ENCODE measurements at regions not wholly inside any gene's neighbourhood (a gene's known extent, or its start where the extent isn't known, plus 50 kb on each side); places are given as distances from the start of the nearest gene placed in this dataset.

GRCh38 chr4:184309241-184310170 is 91.8 kb upstream of the ENPP6 start:
- no peaks in the 10 kb centered on the region for H3K9me3 ChIP-seq (ENCODE audit: control insufficient read depth, low read length)
- no peak for ATAC-seq
- intact Hi-C loops (cut with DNase I), result no loop called here

DNA sequence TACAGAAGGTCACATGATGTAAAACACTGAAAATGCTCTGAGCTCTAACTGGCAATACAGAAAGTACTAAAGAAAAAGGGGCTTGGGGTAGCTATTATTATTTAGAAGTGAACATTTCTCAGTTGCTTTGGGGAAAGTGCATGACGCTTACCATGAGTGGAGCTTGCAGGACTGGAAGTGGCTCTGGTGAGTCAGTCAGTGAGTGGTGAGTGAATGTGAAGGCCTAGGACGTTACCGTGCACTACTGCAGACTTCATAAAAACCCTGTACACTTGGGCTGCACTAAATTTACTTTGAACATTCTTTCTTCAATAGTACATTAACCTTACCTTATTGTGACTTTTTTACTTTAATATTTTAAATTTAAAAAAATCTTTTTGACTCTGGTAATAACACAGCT is 89.3 kb upstream of the ENPP6 start:
- Histone ChIP-seq H3K27me3 (ENCODE audit: control insufficient read depth, insufficient read depth) (no peaks in the 10 kb centered on the region), H3K4me1 (ENCODE audit: control insufficient read depth, insufficient read depth, low read length) (no peaks in the 10 kb centered on the region), H3K9me3 (ENCODE audit: control insufficient read depth, low read length) (no peaks in the 10 kb centered on the region), H3K4me3 (ENCODE audit: low read length) (no peak overlapping the region), H3K27ac (ENCODE audit: low read length) (no peak overlapping the region)
- no peak for DNase-seq
- no peak for ATAC-seq
- WGBS, result 79% methylated on average over 3 of the region's 3 CpGs
- intact Hi-C loops (cut with DNase I), result no loop called here

More at GRCh38 chr4:184309241-184310170, 91.8 kb upstream of the ENPP6 start:
- H3K27ac ChIP-seq (ENCODE audit: low read length), result no peak overlapping the region
- DNase-seq, result no peak
- no peak overlapping the region for H3K4me3 ChIP-seq (ENCODE audit: low read length)
- H3K4me1 ChIP-seq (ENCODE audit: control insufficient read depth, insufficient read depth, low read length), result no peaks in the 10 kb centered on the region
- no peaks in the 10 kb centered on the region for H3K27me3 ChIP-seq (ENCODE audit: control insufficient read depth, insufficient read depth)
- WGBS, result 94% methylated on average over 11 of the region's 11 CpGs

GRCh38 chr4:184306470-184306869 is 88.8 kb upstream of the ENPP6 start:
- Histone ChIP-seq H3K27ac (ENCODE audit: low read length) (no peak overlapping the region), H3K4me3 (ENCODE audit: low read length) (no peak overlapping the region), H3K9me3 (ENCODE audit: control insufficient read depth, low read length) (no peaks in the 10 kb centered on the region), H3K4me1 (ENCODE audit: control insufficient read depth, insufficient read depth, low read length) (no peaks in the 10 kb centered on the region), H3K27me3 (ENCODE audit: control insufficient read depth, insufficient read depth) (no peaks in the 10 kb centered on the region)
- no peak for DNase-seq
- 96% methylated on average over 1 of the region's 1 CpG for WGBS
- no peak for ATAC-seq
- intact Hi-C loops (cut with DNase I), result no loop called here

DNA sequence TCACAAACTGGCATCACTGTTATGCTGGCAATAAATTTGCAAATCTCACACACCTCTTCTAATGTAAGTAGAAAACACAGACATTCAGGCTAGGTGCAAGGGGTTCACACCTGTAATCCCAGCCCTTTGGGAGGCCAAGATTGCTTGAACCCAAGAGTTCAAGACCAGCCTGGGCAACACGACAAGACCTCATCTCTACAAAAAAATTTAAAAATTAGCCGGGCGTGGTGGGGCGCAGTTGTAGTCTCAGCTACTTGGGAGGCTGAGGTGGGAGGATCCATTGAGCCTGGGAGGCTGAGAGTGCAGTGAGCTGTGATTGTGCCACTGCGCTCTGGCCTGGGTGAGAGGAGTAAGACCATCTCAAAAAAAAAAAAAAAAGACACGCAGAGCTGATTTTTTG is 83.1 kb upstream of the ENPP6 start:
- intact Hi-C loops (cut with DNase I), result no loop called here
- 98% methylated on average over 6 of the region's 6 CpGs for WGBS
- no peak for ATAC-seq
- Histone ChIP-seq H3K27ac (ENCODE audit: low read length) (no peak overlapping the region), H3K4me1 (ENCODE audit: control insufficient read depth, insufficient read depth, low read length) (no peaks in the 10 kb centered on the region), H3K27me3 (ENCODE audit: control insufficient read depth, insufficient read depth) (no peaks in the 10 kb centered on the region), H3K9me3 (ENCODE audit: control insufficient read depth, low read length) (no peaks in the 10 kb centered on the region), H3K4me3 (ENCODE audit: low read length) (no peak overlapping the region)
- DNase-seq, result no peak

DNA sequence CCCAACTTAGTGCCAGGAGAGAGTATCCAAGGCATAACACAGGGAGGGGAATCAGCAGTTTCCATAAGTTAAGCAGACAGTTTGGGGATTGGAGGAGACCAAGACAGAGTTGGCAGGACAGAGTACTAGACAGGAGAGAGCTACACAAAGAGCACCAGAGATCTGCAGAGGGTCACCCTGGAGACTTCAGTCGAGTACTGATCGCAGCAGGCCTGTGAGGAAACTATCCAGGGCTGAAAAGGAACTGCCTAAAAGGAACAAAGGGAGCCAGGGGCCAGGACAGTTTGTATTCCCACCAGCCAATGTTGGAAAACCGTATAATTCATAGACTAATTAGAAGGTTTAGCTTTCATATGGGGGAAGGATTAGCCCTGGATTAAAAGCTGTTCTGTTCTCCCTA is 80.6 kb upstream of the ENPP6 start:
- no peak overlapping the region for H3K4me3 ChIP-seq (ENCODE audit: low read length)
- intact Hi-C loops (cut with DNase I), result no loop called here

GRCh38 chr4:184295206-184295605 is 77.5 kb upstream of the ENPP6 start:
- Histone ChIP-seq H3K27ac (ENCODE audit: low read length) (no peak overlapping the region), H3K4me1 (ENCODE audit: control insufficient read depth, insufficient read depth, low read length) (no peaks in the 10 kb centered on the region), H3K27me3 (ENCODE audit: control insufficient read depth, insufficient read depth) (no peaks in the 10 kb centered on the region), H3K4me3 (ENCODE audit: low read length) (no peak overlapping the region), H3K9me3 (ENCODE audit: control insufficient read depth, low read length) (no peaks in the 10 kb centered on the region)
- 95% methylated on average over 4 of the region's 4 CpGs for WGBS
- ATAC-seq (no peak), DNase-seq (no peak)
- intact Hi-C loops (cut with DNase I), result no loop called here

More for the DNA sequence above, 80.6 kb upstream of the ENPP6 start:
- WGBS, result 57% methylated on average over 3 of the region's 3 CpGs
- Histone ChIP-seq H3K4me1 (ENCODE audit: control insufficient read depth, insufficient read depth, low read length) (no peaks in the 10 kb centered on the region), H3K27ac (ENCODE audit: low read length) (no peak overlapping the region), H3K27me3 (ENCODE audit: control insufficient read depth, insufficient read depth) (no peaks in the 10 kb centered on the region), H3K9me3 (ENCODE audit: control insufficient read depth, low read length) (no peaks in the 10 kb centered on the region)
- ATAC-seq, result peak; percentile 28 to 59
- DNase-seq, result no peak

- intact Hi-C loops (cut with DNase I), result no loop called here
- WGBS, result 87% methylated on average over 7 of the region's 7 CpGs
- H3K27ac ChIP-seq (ENCODE audit: low read length), result no peak overlapping the region
- H3K9me3 ChIP-seq (ENCODE audit: control insufficient read depth, low read length), result no peaks in the 10 kb centered on the region
- DNase-seq (no peak), ATAC-seq (no peak)
- H3K4me1 ChIP-seq (ENCODE audit: control insufficient read depth, insufficient read depth, low read length), result no peaks in the 10 kb centered on the region
- no peaks in the 10 kb centered on the region for H3K27me3 ChIP-seq (ENCODE audit: control insufficient read depth, insufficient read depth)
- no peak overlapping the region for H3K4me3 ChIP-seq (ENCODE audit: low read length)
These were observed 77.0 kb upstream of the ENPP6 start for GRCh38 chr4:184294606-184295133.

GRCh38 chr4:184293552-184293951 is 75.9 kb upstream of the ENPP6 start:
- intact Hi-C loops (cut with DNase I), result no loop called here
- ATAC-seq (peak; percentile 39 to 41), DNase-seq (no peak)

DNA sequence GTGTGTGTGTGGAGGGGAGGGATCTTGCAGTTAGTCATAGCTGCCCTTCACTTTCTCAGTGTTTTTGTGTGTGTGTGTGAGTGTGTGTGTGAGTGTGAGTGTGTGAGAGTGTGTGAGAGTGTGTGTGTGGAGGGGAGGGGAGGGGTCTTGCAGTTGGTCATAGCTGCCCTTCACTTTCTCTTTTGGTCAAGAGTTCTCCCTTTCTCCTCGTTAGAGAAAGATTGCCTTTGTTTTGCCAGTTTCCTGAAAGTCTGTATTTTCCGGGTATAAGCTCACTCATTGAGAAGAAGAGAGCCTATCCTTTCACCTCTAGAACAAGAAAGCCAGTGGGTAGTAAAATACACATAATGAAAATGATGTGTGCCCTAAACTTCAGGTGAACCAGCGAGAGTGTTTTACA is 75.2 kb upstream of the ENPP6 start:
- no peaks in the 10 kb centered on the region for H3K9me3 ChIP-seq (ENCODE audit: control insufficient read depth, low read length)
- H3K27ac ChIP-seq (ENCODE audit: low read length), result no peak overlapping the region
- intact Hi-C loops (cut with DNase I), result no loop called here
- H3K27me3 ChIP-seq (ENCODE audit: control insufficient read depth, insufficient read depth), result no peaks in the 10 kb centered on the region
- no peak overlapping the region for H3K4me3 ChIP-seq (ENCODE audit: low read length)
- WGBS, result 63% methylated on average over 3 of the region's 3 CpGs
- DNase-seq (no peak), ATAC-seq (no peak)
- no peaks in the 10 kb centered on the region for H3K4me1 ChIP-seq (ENCODE audit: control insufficient read depth, insufficient read depth, low read length)

More at GRCh38 chr4:184293552-184293951, 75.9 kb upstream of the ENPP6 start:
- Histone ChIP-seq H3K27ac (ENCODE audit: low read length) (no peak overlapping the region), H3K4me1 (ENCODE audit: control insufficient read depth, insufficient read depth, low read length) (no peaks in the 10 kb centered on the region), H3K4me3 (ENCODE audit: low read length) (no peak overlapping the region), H3K9me3 (ENCODE audit: control insufficient read depth, low read length) (no peaks in the 10 kb centered on the region), H3K27me3 (ENCODE audit: control insufficient read depth, insufficient read depth) (no peaks in the 10 kb centered on the region)
- 45% methylated on average over 6 of the region's 6 CpGs for WGBS

DNA sequence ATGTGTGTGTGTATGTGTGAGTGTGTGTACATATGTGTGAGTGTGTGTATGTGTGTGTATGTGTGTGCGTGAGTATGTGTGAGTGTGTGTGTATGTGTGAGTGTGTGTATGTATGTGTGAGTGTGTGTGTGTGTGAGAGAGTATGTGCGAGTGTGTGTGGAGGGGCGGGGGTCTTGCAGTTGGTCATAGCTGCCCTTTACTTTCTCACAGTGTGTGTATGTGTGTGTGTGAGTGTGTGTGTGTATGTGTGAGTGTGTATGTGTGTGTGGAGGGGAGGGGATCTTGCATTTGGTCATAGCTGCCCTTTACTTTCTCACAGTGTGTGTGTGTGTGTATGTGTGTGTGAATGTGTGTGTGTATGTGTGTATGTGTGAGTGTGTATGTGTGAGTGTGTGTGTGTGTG is 74.8 kb upstream of the ENPP6 start:
- Histone ChIP-seq H3K27ac (ENCODE audit: low read length) (no peak overlapping the region), H3K4me1 (ENCODE audit: control insufficient read depth, insufficient read depth, low read length) (no peaks in the 10 kb centered on the region), H3K9me3 (ENCODE audit: control insufficient read depth, low read length) (no peaks in the 10 kb centered on the region), H3K4me3 (ENCODE audit: low read length) (no peak overlapping the region), H3K27me3 (ENCODE audit: control insufficient read depth, insufficient read depth) (no peaks in the 10 kb centered on the region)
- intact Hi-C loops (cut with DNase I), result no loop called here
- DNase-seq (no peak), ATAC-seq (no peak)
- over 99% methylated on average over 3 of the region's 3 CpGs for WGBS

DNA sequence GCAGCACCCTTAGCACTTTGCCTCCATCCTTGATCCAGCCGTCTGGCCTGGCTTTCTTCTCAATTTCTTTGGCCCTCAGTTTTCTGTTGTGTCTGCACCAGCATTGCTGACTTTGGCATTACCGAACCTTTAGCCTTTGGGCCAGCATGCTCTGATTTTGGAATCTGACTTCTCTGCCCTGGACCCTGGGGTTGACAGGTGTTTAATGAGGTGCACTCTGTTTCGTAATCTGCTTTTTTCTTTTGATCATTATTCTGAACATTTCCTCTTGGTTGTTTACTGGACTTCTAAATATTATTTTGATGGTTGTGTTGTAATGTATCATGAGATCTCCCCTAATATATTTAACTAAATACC is 71.5 kb upstream of the ENPP6 start:
- Histone ChIP-seq H3K4me3 (ENCODE audit: low read length) (no peak overlapping the region), H3K27ac (ENCODE audit: low read length) (no peak overlapping the region), H3K9me3 (ENCODE audit: control insufficient read depth, low read length) (no peaks in the 10 kb centered on the region), H3K27me3 (ENCODE audit: control insufficient read depth, insufficient read depth) (no peaks in the 10 kb centered on the region), H3K4me1 (ENCODE audit: control insufficient read depth, insufficient read depth, low read length) (no peaks in the 10 kb centered on the region)
- 86% methylated on average over 3 of the region's 3 CpGs for WGBS
- no peak for ATAC-seq
- intact Hi-C loops (cut with DNase I), result loop anchor here in 2 of 4 donors (10.0 kb wide), 2 partner anchors 96 to 246 kb away; no protein-coding TSS in a partner anchor
- no peak for DNase-seq

Measured in right cardiac atrium (tissue), 5 donors.